ENCODE measurements at regions not wholly inside any gene's neighbourhood (a gene's known extent, or its start where the extent isn't known, plus 50 kb on each side); places are given as distances from the start of the nearest gene placed in this dataset.

DNA sequence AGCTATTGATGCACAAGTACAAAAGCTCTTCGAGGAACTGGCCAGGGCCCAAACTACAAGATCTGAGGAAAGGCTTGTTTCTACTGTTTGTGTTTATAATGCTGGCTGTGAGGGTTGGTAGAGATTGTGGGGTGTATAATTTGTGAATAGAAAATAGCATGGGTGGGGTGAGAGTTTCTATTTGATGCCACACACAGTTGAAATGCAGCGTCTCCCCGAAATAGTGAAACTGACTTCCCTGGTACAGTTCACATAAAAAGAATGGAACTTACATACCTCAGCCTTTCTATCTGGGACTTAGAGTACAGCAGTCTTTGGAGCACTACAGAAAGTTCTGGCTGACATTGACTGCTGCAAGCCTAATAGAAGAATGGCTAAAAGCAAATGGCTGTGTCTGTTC is 91.3 kb downstream of the DTWD1 start:
- TF ChIP-seq SP1 (IDR thresholded peaks at IDR 0.05) (no peak), BHLHE40 (IDR thresholded peaks at IDR 0.05; ENCODE audit: borderline replicate concordance) (no peak), SUZ12 (IDR thresholded peaks at IDR 0.05) (no peak), FOXA1 (IDR thresholded peaks at IDR 0.05) (no peak)
